ENCODE measurements at regions not wholly inside any gene's neighbourhood (a gene's known extent, or its start where the extent isn't known, plus 50 kb on each side); places are given as distances from the start of the nearest gene placed in this dataset.

DNA sequence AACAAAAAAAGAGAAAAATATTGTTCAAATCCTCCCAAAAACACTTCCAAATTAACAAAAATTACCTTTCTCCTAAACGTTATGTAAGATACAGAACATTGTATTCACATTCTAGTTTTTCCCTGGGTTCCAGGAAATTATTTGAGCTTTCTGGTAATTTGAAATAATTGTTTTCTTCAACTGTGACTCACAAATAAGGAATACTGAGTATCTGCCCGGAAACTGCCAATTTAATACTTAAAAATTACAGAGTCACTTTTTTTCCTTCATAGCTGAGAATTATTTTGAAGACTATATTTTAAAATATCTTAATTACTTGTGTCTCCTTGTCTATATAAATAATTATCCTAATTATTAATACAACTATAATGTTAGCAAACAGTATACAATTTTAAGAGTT lies 709.0 kb upstream of the ARGLU1 start:
- no peak for DNase-seq

- no peak for DNase-seq
Measured at GRCh38 chr13:107275945-107276614, 708.1 kb upstream of the ARGLU1 start.

- no peak for DNase-seq
Measured at GRCh38 chr13:107275312-107275711, 707.4 kb upstream of the ARGLU1 start.

GRCh38 chr13:107271227-107271626 lies 703.3 kb upstream of the ARGLU1 start:
- DNase-seq = peak in 8 of 56 donors; percentile 1 to 28 (median 7)

GRCh38 chr13:107266657-107267056 lies 698.7 kb upstream of the ARGLU1 start:
- no peak for DNase-seq

GRCh38 chr13:107258599-107259187 lies 690.8 kb upstream of the ARGLU1 start:
- DNase-seq = no peak

DNA sequence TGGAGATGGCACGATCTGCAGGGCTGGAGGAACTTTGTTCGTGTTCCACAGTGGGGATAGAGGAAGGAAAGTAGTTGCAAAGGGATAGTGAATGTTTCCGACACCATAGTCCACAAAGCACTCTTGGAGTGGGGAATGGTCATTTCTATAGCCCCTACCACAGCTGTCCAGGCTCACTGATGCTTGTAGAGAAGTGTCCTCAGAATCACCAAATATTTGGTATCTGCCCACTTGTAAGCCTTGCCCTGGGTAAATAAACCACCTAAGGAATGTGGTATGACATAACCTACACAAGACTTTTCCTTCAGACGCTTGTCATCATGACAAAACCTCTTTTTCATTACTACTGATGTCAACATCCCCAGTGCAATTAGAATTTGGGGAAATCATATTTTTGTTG lies 686.5 kb upstream of the ARGLU1 start:
- DNase-seq = no peak

DNA sequence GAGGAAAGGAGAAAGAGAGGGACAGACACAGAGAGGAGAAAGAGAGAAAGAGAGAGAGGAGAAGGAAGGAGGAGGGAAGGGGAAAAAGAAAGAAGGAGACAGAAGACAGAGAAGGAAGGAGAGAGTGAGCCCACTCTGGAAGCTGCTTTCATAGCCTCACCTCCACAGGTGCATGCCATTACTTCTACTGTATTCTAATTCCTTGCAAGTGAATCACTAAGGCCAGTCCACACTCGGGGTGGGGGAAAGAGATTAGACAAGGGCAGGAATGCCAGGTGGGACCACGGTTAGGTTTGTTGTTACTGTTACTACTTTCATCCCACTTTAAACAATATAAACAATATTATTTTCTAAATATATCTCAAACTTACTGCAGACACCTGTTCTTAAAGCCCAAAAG lies 684.5 kb upstream of the ARGLU1 start:
- DNase-seq = no peak

DNA sequence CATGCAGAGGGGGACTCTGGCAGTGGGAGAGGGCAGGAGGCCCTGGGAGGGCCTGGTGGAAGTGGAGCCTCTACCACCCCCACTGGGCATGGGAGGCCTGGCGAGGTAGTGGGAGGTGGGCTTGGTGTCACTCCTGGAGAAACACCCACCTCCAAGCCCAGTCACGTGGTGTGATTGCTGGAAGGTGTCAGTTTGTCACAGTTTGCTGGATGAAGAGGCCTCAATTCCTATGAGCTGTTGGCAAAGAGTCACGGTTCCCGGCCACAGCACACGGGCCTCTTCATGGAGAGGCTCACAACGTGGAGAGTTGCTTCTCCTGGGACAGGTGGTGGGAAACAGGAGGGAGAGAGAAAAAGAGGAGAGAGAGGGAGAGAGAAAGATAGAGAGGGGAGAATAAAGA lies 684.1 kb upstream of the ARGLU1 start:
- no peak for DNase-seq

DNA sequence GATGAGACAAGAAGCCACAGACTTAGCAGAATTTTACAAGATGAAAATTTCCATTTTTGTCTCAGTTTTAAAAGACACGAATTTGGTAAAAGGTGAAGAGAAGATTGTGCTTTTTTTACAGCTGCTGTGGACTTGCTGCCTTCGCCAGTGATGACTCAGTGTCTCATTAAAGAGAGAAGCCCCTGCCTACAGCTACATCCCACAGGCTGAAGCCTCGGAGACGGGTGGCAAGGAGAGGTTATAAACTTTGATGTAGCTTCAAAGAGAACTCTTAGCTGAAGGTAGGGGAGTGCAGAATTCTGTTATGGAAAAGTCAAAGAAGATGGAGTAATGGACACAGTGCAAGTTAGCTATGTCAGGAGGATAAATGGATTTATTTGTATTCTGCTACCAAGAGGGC lies 683.4 kb upstream of the ARGLU1 start:
- peak in 1 of 56 donors; percentile 2 for DNase-seq

GRCh38 chr13:107250628-107251027 lies 682.7 kb upstream of the ARGLU1 start:
- DNase-seq = no peak

- DNase-seq = no peak
Measured at GRCh38 chr13:107244241-107244640, 676.3 kb upstream of the ARGLU1 start.

GRCh38 chr13:107242138-107242537 lies 674.2 kb upstream of the ARGLU1 start:
- DNase-seq = no peak

DNA sequence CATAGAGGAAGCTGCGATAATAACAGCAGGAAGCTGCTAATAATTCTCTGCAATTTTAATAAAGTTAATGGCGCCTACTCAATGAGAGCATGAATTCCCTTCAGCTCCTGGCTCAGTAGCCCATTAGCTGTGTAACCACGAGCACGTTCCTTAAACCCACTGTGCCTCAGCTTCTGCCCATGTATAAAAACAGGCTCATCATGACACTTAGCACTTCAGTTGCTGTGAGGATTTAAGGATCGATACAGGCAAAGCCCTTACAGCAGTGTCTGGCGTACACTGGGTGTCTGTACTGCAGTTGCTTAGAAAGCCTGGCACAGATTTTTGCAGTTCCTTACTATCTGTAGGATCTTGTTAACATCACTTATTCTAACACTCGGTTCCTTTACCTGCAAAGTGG lies 673.4 kb upstream of the ARGLU1 start:
- DNase-seq = no peak

DNA sequence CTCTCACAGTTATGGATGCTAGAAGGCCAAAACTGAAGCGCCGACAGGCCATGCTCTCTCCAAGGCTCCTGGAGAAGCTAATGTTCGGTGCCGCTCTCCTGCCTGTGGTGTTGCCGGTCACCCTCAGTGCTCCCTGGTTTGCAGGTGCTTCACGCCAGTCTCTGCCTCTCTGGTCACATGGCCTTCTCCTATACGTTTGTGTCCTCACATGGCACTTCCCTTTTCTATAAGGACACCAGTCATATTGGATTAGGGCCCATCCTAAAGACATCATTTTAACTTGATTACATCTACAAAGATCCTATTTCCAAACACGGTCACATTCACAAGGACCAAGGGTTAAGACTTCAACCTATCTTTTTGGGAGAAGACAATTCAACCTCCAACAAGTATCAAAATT lies 671.3 kb upstream of the ARGLU1 start:
- no peak for DNase-seq

- no peak for DNase-seq
Measured at GRCh38 chr13:107238262-107238981, 670.5 kb upstream of the ARGLU1 start.

GRCh38 chr13:107234319-107235073 lies 666.6 kb upstream of the ARGLU1 start:
- peak in 1 of 56 donors; percentile 9 for DNase-seq

DNA sequence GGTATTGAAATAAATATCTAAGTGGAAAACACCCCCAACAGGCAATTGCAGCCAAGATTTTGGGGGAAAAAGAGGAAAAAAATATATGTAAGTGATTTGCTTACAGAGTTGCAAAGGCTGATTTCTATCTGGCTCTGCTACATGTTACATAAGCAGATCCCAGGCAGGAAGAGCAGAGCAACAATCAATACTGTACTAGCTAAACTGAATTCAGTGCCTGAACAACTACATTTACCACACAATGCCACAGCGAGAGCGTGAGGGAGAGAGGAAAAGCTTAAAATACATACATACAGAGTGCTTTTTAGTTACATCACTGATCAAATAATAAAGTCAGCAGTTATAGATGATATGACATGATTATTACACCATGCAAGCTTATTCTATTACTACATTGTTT lies 665.6 kb upstream of the ARGLU1 start:
- no peak for DNase-seq

- DNase-seq = no peak
Measured at GRCh38 chr13:107231944-107232343, 664.0 kb upstream of the ARGLU1 start.

GRCh38 chr13:107223867-107224266 lies 655.9 kb upstream of the ARGLU1 start:
- no peak for DNase-seq

GRCh38 chr13:107222597-107222996 lies 654.7 kb upstream of the ARGLU1 start:
- no peak for DNase-seq

DNA sequence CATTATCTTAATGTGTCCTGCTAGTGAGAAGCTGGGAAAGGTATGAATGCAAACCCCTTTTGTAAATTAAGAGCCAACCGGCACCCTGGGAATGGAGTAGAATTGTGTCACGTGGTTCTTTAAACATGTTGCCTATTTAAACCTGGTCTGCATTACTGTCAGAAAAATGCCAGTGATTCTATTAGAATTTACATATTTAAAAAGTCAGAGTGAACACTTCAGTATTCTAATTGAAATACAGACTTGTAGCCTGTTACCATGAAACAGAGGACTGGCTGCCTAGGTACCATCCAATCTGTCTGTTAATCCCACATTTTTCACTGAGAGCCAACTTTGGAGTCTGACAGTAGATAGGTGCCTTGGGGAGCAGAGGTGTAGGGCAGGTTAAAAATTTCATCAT lies 652.3 kb upstream of the ARGLU1 start:
- no peak for DNase-seq
